K562 (cell line): ENCODE measurements at regions not wholly inside any gene's neighbourhood (a gene's known extent, or its start where the extent isn't known, plus 50 kb on each side); places are given as distances from the start of the nearest gene placed in this dataset.

Source experiments
- ATAC-seq: fragments of 200-7000 bp; cut with Tn5 transposase; 3 replicates; pipeline ENCODE4 v1.9.1; 2020; ENCODE audit warnings: moderate library complexity
- BruUV-seq: library from RNA; stranded (reverse); fragments of 400-500 nt; replicated peaks from 2 replicates; lab custom pipeline; 2021; lab: Mats Ljungman, UMichigan
- CTCF ChIA-PET: fragments of 300-600 bp; formaldehyde crosslinking; extraction: SDS; loops from one replicate; lab custom pipeline; 2021; ENCODE audit warnings: low intra/inter-chr PET ratio; lab: Yijun Ruan, JAX
- POLR2A ChIA-PET: fragments of 300-600, 350-650 bp; sonication (Branson Sonifier 250); formaldehyde crosslinking; extraction: SDS; loops from one replicate; lab custom pipeline; 2021; ENCODE audit warnings: antibody characterized with exemption, inconsistent platforms; lab: Yijun Ruan, JAX
- DNase-seq, 4 experiments: peaks; one replicate each; pipeline versions ENCODE4 v3.0.0 to v3.0.0-alpha.2; 2011 to 2018; ENCODE audit warnings: low spot score in 3 of 4, mixed read lengths in 3 of 4; ENCODE audit errors: extremely low read depth in 1 of 4
- FAIRE-seq: peaks from 2 replicates; lab custom pipeline; 2011; peaks lifted over from hg19 to GRCh38; lab: Jason Lieb, UNC
- H2AFZ ChIP-seq: 2 replicates; pipeline ENCODE4 v1.6.0; 2011; ENCODE audit warnings: low read depth, low read length, control low read depth, inconsistent platforms
- H3K27ac ChIP-seq: fragments of 200-600 bp; 3 replicates; pipeline ENCODE4 v1.8.0; 2011; ENCODE audit warnings: low read depth, mild to moderate bottlenecking, control low read depth, inconsistent platforms, low read length, moderate library complexity, mixed read lengths; ENCODE audit errors: extremely low read depth
- H3K27me3 ChIP-seq, 2 experiments: fragments of 300-600 bp in 1 of 2; 2 replicates in 1 of 2; 3 replicates in 1 of 2; pipeline versions ENCODE4 v1.6.0 to v1.8.0; 2011; ENCODE audit warnings: inconsistent platforms in 2 of 2, low read length in 2 of 2, mild to moderate bottlenecking in 1 of 2, mixed read lengths in 1 of 2, moderate library complexity in 1 of 2; ENCODE audit not compliant: control insufficient read depth in 2 of 2, insufficient read depth in 2 of 2
- H3K36me3 ChIP-seq: fragments of 300-600 bp; 3 replicates; pipeline ENCODE4 v1.8.0; 2011; ENCODE audit warnings: mild to moderate bottlenecking, low read length, inconsistent platforms; ENCODE audit not compliant: control insufficient read depth, insufficient read depth
- H3K4me1 ChIP-seq, 2 experiments: fragments of 200-600 bp in 1 of 2; replicated peaks in 1 of 2; 2 replicates in 1 of 2; 3 replicates in 1 of 2; pipeline versions ENCODE4 v1.5.1 to v1.8.0; 2011; ENCODE audit warnings: inconsistent platforms in 2 of 2, low read length in 2 of 2, mild to moderate bottlenecking in 1 of 2, mixed read lengths in 1 of 2, moderate library complexity in 1 of 2; ENCODE audit not compliant: control insufficient read depth in 2 of 2, insufficient read depth in 2 of 2
- H3K4me2 ChIP-seq: 2 replicates; pipeline ENCODE4 v1.6.1; 2011; ENCODE audit warnings: low read length, control low read depth, inconsistent platforms, mixed read lengths; ENCODE audit not compliant: insufficient read depth
- H3K4me3 ChIP-seq: fragments of 200-600 bp; sonication (generic), shearing (Covaris generic); 2 replicates; pipeline ENCODE4 v1.5.1; 2016; ENCODE audit warnings: control low read depth, inconsistent platforms
- H3K79me2 ChIP-seq: fragments of 200-600 bp; 3 replicates; pipeline ENCODE4 v1.8.0; 2011; ENCODE audit warnings: low read length, inconsistent platforms; ENCODE audit not compliant: control insufficient read depth, insufficient read depth
- H3K9ac ChIP-seq, 2 experiments: 2 replicates each; pipeline versions ENCODE4 v1.6.0 to v1.6.1; 2011; ENCODE audit warnings: low read depth in 2 of 2, low read length in 2 of 2, control low read depth in 1 of 2, inconsistent platforms in 1 of 2, mild to moderate bottlenecking in 1 of 2, mixed read lengths in 1 of 2; ENCODE audit not compliant: insufficient read depth in 1 of 2
- H3K9me1 ChIP-seq: one replicate; pipeline ENCODE4 v1.6.0; 2011; ENCODE audit warnings: inconsistent platforms, mild to moderate bottlenecking, low read length, moderate library complexity; ENCODE audit not compliant: control insufficient read depth, insufficient read depth
- H3K9me3 ChIP-seq: replicated peaks from 2 replicates; pipeline ENCODE4 v1.5.1; 2011; ENCODE audit warnings: low read depth, low read length, inconsistent platforms; ENCODE audit not compliant: control insufficient read depth, insufficient read depth
- H4K20me1 ChIP-seq: replicated peaks from 2 replicates; pipeline ENCODE4 v1.6.1; 2011; ENCODE audit warnings: low read length, inconsistent platforms, mixed read lengths; ENCODE audit not compliant: control insufficient read depth, insufficient read depth
- HDAC1 ChIP-seq, 2 experiments: fragments of 450-650 bp; IDR thresholded peaks; 2 replicates each; pipeline ENCODE4 v1.6.1; 2016 to 2017; ENCODE audit warnings: inconsistent platforms in 1 of 2, mild to moderate bottlenecking in 1 of 2, moderate library complexity in 1 of 2
- MBD1 ChIP-seq: fragments of 250-450 bp; sonication (Bioruptor Pico); IDR thresholded peaks from 2 replicates; pipeline ENCODE4 v1.8.0; 2022; ENCODE audit warnings: inconsistent platforms
- STAT5B ChIP-seq: fragments of 250-450 bp; sonication (Bioruptor Pico); IDR thresholded peaks from 2 replicates; pipeline ENCODE4 v1.8.0; 2021; ENCODE audit warnings: mild to moderate bottlenecking, inconsistent platforms
- ZBTB26 ChIP-seq: fragments of 450-650 bp; formaldehyde crosslinking; IDR thresholded peaks from 2 replicates; pipeline ENCODE4 v1.4.0; 2022; ENCODE audit warnings: missing genetic modification characterization
- ZEB2 ChIP-seq: fragments of 450-650 bp; IDR thresholded peaks from 2 replicates; pipeline ENCODE4 v1.6.1; 2016
- ZNF232 ChIP-seq: sonication (generic); formaldehyde crosslinking; IDR thresholded peaks from 2 replicates; pipeline ENCODE4 v1.8.0; 2022; ENCODE audit warnings: mild to moderate bottlenecking, missing genetic modification reagents
- ZNF318 ChIP-seq, 2 experiments: fragments of 450-650 bp; IDR thresholded peaks; 2 replicates each; pipeline ENCODE4 v1.6.1; 2016; ENCODE audit warnings: mild to moderate bottlenecking in 2 of 2, borderline replicate concordance in 1 of 2, low read depth in 1 of 2, moderate library complexity in 1 of 2
- ZNF512 ChIP-seq: IDR thresholded peaks from 2 replicates; pipeline ENCODE4 v1.6.1; 2016; ENCODE audit warnings: missing genetic modification characterization, missing compliant biosample characterization
- WGBS: fragments of 100-300 bp; shearing (Covaris generic); methylation state at CpG from one replicate; pipeline ENCODE4 v1.1.6; 2016; ENCODE audit warnings: low coverage, mixed read lengths; ENCODE audit not compliant: insufficient coverage; ENCODE audit errors: missing lambda C conversion rate; 5-methylcytosine and 5-hydroxymethylcytosine counted together
- in situ Hi-C: fragments of 300-500 bp; cut with MboI; formaldehyde crosslinking; loops from 4 replicates; pipeline ENCODE4 v1.15.0; 2018; ENCODE audit warnings: inconsistent platforms, mixed read lengths
- intact Hi-C: fragments of 100-400 bp; cut with micrococcal nuclease; formaldehyde crosslinking; loops from 2 replicates; pipeline ENCODE4 v1.14.2; 2022

- TF ChIP-seq ZNF512 (tag): no peak
- TF ChIP-seq ZEB2: no peak
Observed at GRCh38 chr5:107232293-107232692, 438.4 kb downstream of the EFNA5 start (continued).

GRCh38 chr5:107231191-107231590 is 439.5 kb downstream of the EFNA5 start:
- no peak overlapping the region for H3K4me3 ChIP-seq
- no peak for DNase-seq
- ChIA-PET POLR2A (no interaction called here), CTCF (no interaction called here)
- intact Hi-C loops: no loop called here
- FAIRE-seq: no peak
- no peak overlapping the region for H3K27ac ChIP-seq
- H3K9me3 ChIP-seq: no peaks in the 10 kb centered on the region
- no peaks in the 10 kb centered on the region for H4K20me1 ChIP-seq
- H3K9me1 ChIP-seq: no peaks in the 10 kb centered on the region
- H3K36me3 ChIP-seq: no peaks in the 10 kb centered on the region
- no peaks in the 10 kb centered on the region for H3K79me2 ChIP-seq
- in situ Hi-C loops: no loop called here
- ATAC-seq: no peak
- WGBS: 0% methylated on average over 1 of the region's 1 CpG
- H2AFZ ChIP-seq: no peak overlapping the region
- no peaks in the 10 kb centered on the region for H3K27me3 ChIP-seq
- H3K9ac ChIP-seq: no peak overlapping the region
- BruUV-seq: no TSS peak
- no peak overlapping the region for H3K4me2 ChIP-seq
- H3K4me1 ChIP-seq: no peaks in the 10 kb centered on the region
- TF ChIP-seq ZBTB26 (CRISPR knock-in tag) (no peak), MBD1 (CRISPR knock-in tag) (no peak), ZNF318 (IDR thresholded peaks at IDR 0.05; ENCODE audit: borderline replicate concordance in 1 of 2, low read depth in 1 of 2) (no peak), STAT5B (no peak), ZNF232 (CRISPR knock-in tag) (no peak), HDAC1 (IDR thresholded peaks at IDR 0.05) (no peak)
